H1 (cell line): ENCODE measurements at regions not wholly inside any gene's neighbourhood (a gene's known extent, or its start where the extent isn't known, plus 50 kb on each side); places are given as distances from the start of the nearest gene placed in this dataset.

Experiments used
- CTCF ChIA-PET: fragments of 300-600 bp; sonication (Branson Sonifier 250); formaldehyde crosslinking; loops from one replicate; lab custom pipeline; 2021; ENCODE audit not compliant: partially characterized antibody; lab: Charles Lee
- POLR2A ChIA-PET: fragments of 300-600 bp; sonication (Branson Sonifier 250); formaldehyde crosslinking; loops from one replicate; lab custom pipeline; 2021; ENCODE audit warnings: inconsistent platforms; ENCODE audit not compliant: partially characterized antibody; lab: Charles Lee
- DNase-seq, 2 experiments: peaks; one replicate each; pipeline versions ENCODE4 v3.0.0 to v3.0.0-alpha.2; 2010 to 2022; ENCODE audit warnings: low spot score in 2 of 2, low read depth in 1 of 2, mixed read lengths in 1 of 2
- FAIRE-seq: peaks from 2 replicates; lab custom pipeline; 2011; peaks lifted over from hg19 to GRCh38; lab: Jason Lieb, UNC
- H2AFZ ChIP-seq: 2 replicates; pipeline ENCODE4 v1.8.1; 2012; ENCODE audit warnings: low read length, inconsistent platforms
- H2AK5ac ChIP-seq: 2 replicates; pipeline ENCODE4 v1.6.1; 2013; ENCODE audit warnings: low read depth, low read length
- H2BK120ac ChIP-seq: replicated peaks from 2 replicates; pipeline ENCODE3; 2013; ENCODE audit warnings: low read depth, low read length, inconsistent platforms
- H2BK12ac ChIP-seq: 2 replicates; pipeline ENCODE4 v1.6.1; 2013; ENCODE audit warnings: low read depth, low read length
- H2BK15ac ChIP-seq: 2 replicates; pipeline ENCODE4 v1.6.1; 2013; ENCODE audit warnings: low read length
- H2BK20ac ChIP-seq: 2 replicates; pipeline ENCODE4 v1.6.1; 2013; ENCODE audit warnings: low read length
- H2BK5ac ChIP-seq: 2 replicates; pipeline ENCODE4 v1.6.1; 2013; ENCODE audit warnings: low read depth, low read length
- H3K14ac ChIP-seq: 2 replicates; pipeline ENCODE4 v1.6.1; 2013; ENCODE audit warnings: inconsistent platforms; ENCODE audit not compliant: insufficient read length
- H3K18ac ChIP-seq: 2 replicates; pipeline ENCODE4 v1.6.1; 2013; ENCODE audit warnings: low read length; ENCODE audit errors: extremely low read depth
- H3K23ac ChIP-seq: 2 replicates; pipeline ENCODE4 v1.6.1; 2013; ENCODE audit warnings: inconsistent platforms; ENCODE audit not compliant: insufficient read length
- H3K23me2 ChIP-seq: 2 replicates; pipeline ENCODE4 v1.6.1; 2013; ENCODE audit warnings: low read depth, low read length
- H3K27ac ChIP-seq: 2 replicates; pipeline ENCODE4 v1.6.1; 2011; ENCODE audit warnings: low read depth, low read length, inconsistent platforms
- H3K27me3 ChIP-seq, 4 experiments: replicated peaks in 1 of 4; 1 replicate in 1 of 4; 2 replicates in 3 of 4; pipeline versions ENCODE4 v1.6.1 to v1.8.1; 2011 to 2013; ENCODE audit warnings: low read length in 3 of 4, mild to moderate bottlenecking in 3 of 4, inconsistent platforms in 2 of 4, mixed read lengths in 2 of 4, moderate library complexity in 1 of 4; ENCODE audit not compliant: control insufficient read depth in 3 of 4, insufficient read depth in 3 of 4; ENCODE audit errors: extremely low read depth in 1 of 4
- H3K36me3 ChIP-seq, 4 experiments: 2 replicates each; pipeline versions ENCODE4 v1.6.1 to v1.8.1; 2011 to 2013; ENCODE audit warnings: mild to moderate bottlenecking in 4 of 4, low read length in 3 of 4, moderate library complexity in 2 of 4, control low read depth in 1 of 4, inconsistent platforms in 1 of 4; ENCODE audit not compliant: insufficient read depth in 4 of 4, control insufficient read depth in 2 of 4
- H3K4ac ChIP-seq: replicated peaks from 2 replicates; pipeline ENCODE3; 2013; ENCODE audit warnings: low read length, low read depth, mixed read lengths, inconsistent platforms; ENCODE audit not compliant: insufficient read length
- H3K4me1 ChIP-seq, 4 experiments: replicated peaks in 1 of 4; 1 replicate in 1 of 4; 2 replicates in 3 of 4; pipeline versions ENCODE4 v1.6.1 to v1.8.1; 2011 to 2013; ENCODE audit warnings: low read length in 3 of 4, inconsistent platforms in 2 of 4, mixed read lengths in 1 of 4; ENCODE audit not compliant: insufficient read depth in 4 of 4, control insufficient read depth in 3 of 4
- H3K4me2 ChIP-seq, 2 experiments: 2 replicates each; pipeline versions ENCODE4 v1.6.1 to v1.8.1; 2011 to 2013; ENCODE audit warnings: low read depth in 2 of 2, low read length in 2 of 2, control low read depth in 1 of 2, inconsistent platforms in 1 of 2, mild to moderate bottlenecking in 1 of 2; ENCODE audit not compliant: insufficient read depth in 1 of 2
- H3K4me3 ChIP-seq, 4 experiments: fragments of 200-600, 300-600 bp in 1 of 4; sonication (generic), shearing (Covaris generic), sonication (Bioruptor Twin) in 1 of 4; 2 replicates each; pipeline versions ENCODE4 v1.5.1 to v1.8.1; 2011 to 2016; ENCODE audit warnings: low read length in 4 of 4, low read depth in 3 of 4, control low read depth in 2 of 4, inconsistent platforms in 2 of 4, mild to moderate bottlenecking in 2 of 4, mixed read lengths in 1 of 4, moderate library complexity in 1 of 4; ENCODE audit not compliant: insufficient read depth in 2 of 4; ENCODE audit errors: extremely low read depth in 1 of 4
- H3K56ac ChIP-seq: replicated peaks from 2 replicates; pipeline ENCODE3; 2013; ENCODE audit warnings: low read depth, mild to moderate bottlenecking, mixed read lengths, low read length, inconsistent platforms; ENCODE audit not compliant: insufficient read length
- H3K79me1 ChIP-seq: 2 replicates; pipeline ENCODE4 v1.6.1; 2013; ENCODE audit warnings: low read depth, low read length, control low read depth
- H3K79me2 ChIP-seq, 2 experiments: 2 replicates each; pipeline versions ENCODE4 v1.6.1 to v1.8.1; 2012 to 2013; ENCODE audit warnings: low read length in 2 of 2, mild to moderate bottlenecking in 2 of 2, inconsistent platforms in 1 of 2; ENCODE audit not compliant: insufficient read depth in 2 of 2, control insufficient read depth in 1 of 2
- H3K9ac ChIP-seq, 4 experiments: replicated peaks in 1 of 4; 1 replicate in 1 of 4; 2 replicates in 3 of 4; pipeline versions ENCODE4 v1.6.1 to v1.8.1; 2011 to 2013; ENCODE audit warnings: low read depth in 3 of 4, low read length in 3 of 4, control low read depth in 2 of 4, mild to moderate bottlenecking in 2 of 4, moderate library complexity in 2 of 4, inconsistent platforms in 1 of 4; ENCODE audit errors: extremely low read depth in 1 of 4
- H3K9me3 ChIP-seq, 2 experiments: 2 replicates each; pipeline versions ENCODE4 v1.6.1 to v1.8.1; 2012 to 2013; ENCODE audit warnings: mild to moderate bottlenecking in 2 of 2, moderate library complexity in 2 of 2, control low read depth in 1 of 2, inconsistent platforms in 1 of 2, low read depth in 1 of 2, low read length in 1 of 2, mixed read lengths in 1 of 2; ENCODE audit not compliant: insufficient read depth in 2 of 2
- H4K20me1 ChIP-seq, 2 experiments: replicated peaks in 1 of 2; 2 replicates each; pipeline versions ENCODE3 to v1.8.1; 2011 to 2013; ENCODE audit warnings: inconsistent platforms in 2 of 2, low read length in 2 of 2, mild to moderate bottlenecking in 1 of 2; ENCODE audit not compliant: insufficient read depth in 2 of 2, control insufficient read depth in 1 of 2
- H4K5ac ChIP-seq: 2 replicates; pipeline ENCODE4 v1.6.1; 2013; ENCODE audit warnings: low read length, low read depth, mixed read lengths, inconsistent platforms; ENCODE audit not compliant: insufficient read length
- H4K8ac ChIP-seq: 2 replicates; pipeline ENCODE4 v1.8.0; 2013; ENCODE audit warnings: mild to moderate bottlenecking, moderate library complexity, low read length, inconsistent platforms; ENCODE audit not compliant: insufficient read depth; ENCODE audit errors: extremely low read depth
- H4K91ac ChIP-seq: replicated peaks from 2 replicates; pipeline ENCODE3; 2013; ENCODE audit warnings: low read length, mixed read lengths, inconsistent platforms; ENCODE audit not compliant: insufficient read length
- BACH1 ChIP-seq: IDR thresholded peaks from 2 replicates; pipeline ENCODE4 v1.6.1; 2012; ENCODE audit warnings: low read length, improper control_type of control experiment
- CEBPB ChIP-seq: IDR thresholded peaks from 2 replicates; pipeline ENCODE4 v1.6.1; 2012; ENCODE audit warnings: low read depth, low read length
- CTBP2 ChIP-seq: IDR thresholded peaks from 2 replicates; pipeline ENCODE4 v1.7.0; 2011; ENCODE audit warnings: borderline replicate concordance, mild to moderate bottlenecking, moderate library complexity, mixed read lengths, low read length; ENCODE audit not compliant: insufficient read depth, insufficient read length
- FOSL1 ChIP-seq: IDR thresholded peaks from 2 replicates; pipeline ENCODE4 v1.6.1; 2011; ENCODE audit warnings: mild to moderate bottlenecking, low read depth, low read length, moderate library complexity; ENCODE audit not compliant: insufficient read depth
- JUN ChIP-seq: IDR thresholded peaks from 2 replicates; pipeline ENCODE4 v1.6.1; 2011; ENCODE audit warnings: low read depth, mild to moderate bottlenecking, improper control_type of control experiment, low read length
- NANOG ChIP-seq: IDR thresholded peaks from 2 replicates; pipeline ENCODE4 v1.6.1; 2011; ENCODE audit warnings: low read length, low read depth, mild to moderate bottlenecking, inconsistent platforms; ENCODE audit not compliant: insufficient read depth, poor library complexity, severe bottlenecking
- POU5F1 ChIP-seq: IDR thresholded peaks from 2 replicates; pipeline ENCODE4 v1.6.1; 2011; ENCODE audit warnings: low read depth, mild to moderate bottlenecking, low read length, moderate library complexity
- RFX5 ChIP-seq: IDR thresholded peaks from 2 replicates; pipeline ENCODE4 v1.6.1; 2011; ENCODE audit warnings: low read depth, low read length, improper control_type of control experiment, borderline replicate concordance
- RNF2 ChIP-seq: fragments of 200-900, 300-1000 bp; sonication (generic); IDR thresholded peaks from 2 replicates; pipeline ENCODE4 v1.7.1; 2016; ENCODE audit warnings: borderline replicate concordance, low read depth, mild to moderate bottlenecking, antibody characterized with exemption, low read length; ENCODE audit not compliant: poor library complexity, severe bottlenecking; ENCODE audit errors: missing control alignments
- SIX5 ChIP-seq: IDR thresholded peaks from 2 replicates; pipeline ENCODE4 v1.6.1; 2011; ENCODE audit warnings: mild to moderate bottlenecking, low read depth, low read length
- SP4 ChIP-seq: IDR thresholded peaks from 2 replicates; pipeline ENCODE4 v1.6.1; 2012; ENCODE audit warnings: low read length, inconsistent platforms
- TAF1 ChIP-seq: IDR thresholded peaks from 2 replicates; pipeline ENCODE4 v1.6.1; 2011; ENCODE audit warnings: mild to moderate bottlenecking, low read depth, low read length
- TAF7 ChIP-seq: optimal IDR thresholded peaks from 2 replicates; pipeline ENCODE3; 2011; ENCODE audit warnings: low read depth, mild to moderate bottlenecking, inconsistent platforms, low read length, moderate library complexity, borderline replicate concordance
- ZNF274 ChIP-seq: IDR thresholded peaks from 2 replicates; pipeline ENCODE4 v1.7.0; 2012; ENCODE audit warnings: low read length, borderline replicate concordance; ENCODE audit errors: extremely low read depth
- WGBS, 2 experiments: shearing (Covaris generic) in 1 of 2; methylation state at CpG; one replicate each; pipeline versions ENCODE4 v1.1.6 to v1.1.7; 2013 to 2015; ENCODE audit warnings: low lambda C conversion rate in 2 of 2, mixed read lengths in 2 of 2, inconsistent platforms in 1 of 2, low coverage in 1 of 2, missing lambda C conversion rate in 1 of 2; ENCODE audit not compliant: insufficient replicate concordance in 2 of 2, insufficient coverage in 1 of 2, insufficient read length in 1 of 2; ENCODE audit errors: extremely low coverage in 1 of 2, missing lambda C conversion rate in 1 of 2; 5-methylcytosine and 5-hydroxymethylcytosine counted together

GRCh38 chr4:177640864-177641263 lies 198.6 kb upstream of the AGA start:
- no peak for DNase-seq
- Histone ChIP-seq H3K9ac (no peak overlapping the region), H4K5ac (no peak overlapping the region), H3K36me3 (no peaks in the 10 kb centered on the region), H2BK12ac (no peak overlapping the region), H2AK5ac (no peak overlapping the region), H2BK5ac (no peak overlapping the region), H3K27ac (no peak overlapping the region), H3K79me1 (no peaks in the 10 kb centered on the region), H2BK20ac (no peak overlapping the region), H3K4ac (no peak overlapping the region), H3K4me2 (no peak overlapping the region), H3K4me3 (no peak overlapping the region), H4K91ac (no peak overlapping the region), H3K23ac (no peak overlapping the region), H3K9me3 (no peaks in the 10 kb centered on the region), H3K18ac (no peak overlapping the region), H3K14ac (no peak overlapping the region), H3K56ac (no peak overlapping the region), H4K8ac (no peak overlapping the region; the same call in 1 of the 2 replicates), H2AFZ (no peak overlapping the region), H3K4me1 (peaks cover 0 to 8% (median 1%) of the 10 kb centered on the region in 4 experiments; a peak in 2 of 7 replicates), H2BK120ac (no peak overlapping the region), H3K23me2 (no peaks in the 10 kb centered on the region), H2BK15ac (no peak overlapping the region), H3K79me2 (no peaks in the 10 kb centered on the region), H4K20me1 (no peaks in the 10 kb centered on the region), H3K27me3 (peaks cover 0 to 1% (median 0%) of the 10 kb centered on the region in 4 experiments; a peak in 1 of 7 replicates)
- POLR2A ChIA-PET: no interaction called here
- CTCF ChIA-PET: no interaction called here
- WGBS, 2 experiments: 80% methylated on average over 4 of the region's 4 CpGs; no CpG with 5 or more reads in 1 of the 2 experiments
- no peak for FAIRE-seq
- TF ChIP-seq TAF1 (no peak), BACH1 (no peak), RFX5 (no peak), POU5F1 (no peak), NANOG (no peak), CEBPB (no peak), JUN (no peak), SIX5 (no peak), FOSL1 (no peak), ZNF274 (no peak), CTBP2 (no peak), SP4 (no peak), TAF7 (no peak), RNF2 (no peak)
